Fibroblast of the aortic adventitia (primary cell): ENCODE measurements at regions not wholly inside any gene's neighbourhood (a gene's known extent, or its start where the extent isn't known, plus 50 kb on each side); places are given as distances from the start of the nearest gene placed in this dataset.

Experiments used
- DNase-seq: peaks from one replicate; pipeline ENCODE4 v3.0.0-alpha.2; 2010; ENCODE audit warnings: low read depth
- H3K4me3 ChIP-seq: 2 replicates; pipeline ENCODE4 v1.5.1; 2011; ENCODE audit warnings: low read depth, mild to moderate bottlenecking, control low read depth, low read length, moderate library complexity
- CTCF ChIP-seq: IDR thresholded peaks from 2 replicates; pipeline ENCODE4 v1.5.1; 2011; ENCODE audit warnings: mild to moderate bottlenecking, low read length, control low read depth, inconsistent platforms; ENCODE audit not compliant: insufficient read depth

GRCh38 chr18:73009691-73010090 is 141.9 kb upstream of the NETO1 start:
- TF ChIP-seq CTCF = no peak
- no peak for DNase-seq
- no peak overlapping the region for H3K4me3 ChIP-seq

- H3K4me3 ChIP-seq = no peak overlapping the region
- no peak for DNase-seq
- TF ChIP-seq CTCF = no peak
These were observed 140.1 kb upstream of the NETO1 start for GRCh38 chr18:73007915-73008308.

GRCh38 chr18:73007195-73007914 is 139.6 kb upstream of the NETO1 start:
- DNase-seq = no peak
- TF ChIP-seq CTCF = no peak
- H3K4me3 ChIP-seq = no peak overlapping the region

- no peak for TF ChIP-seq CTCF
- DNase-seq = no peak
- no peak overlapping the region for H3K4me3 ChIP-seq
These were observed 138.5 kb upstream of the NETO1 start for GRCh38 chr18:73006331-73006730.

GRCh38 chr18:73004260-73004659 is 136.5 kb upstream of the NETO1 start:
- TF ChIP-seq CTCF = no peak
- no peak for DNase-seq
- no peak overlapping the region for H3K4me3 ChIP-seq

GRCh38 chr18:72999971-73000607 is 132.3 kb upstream of the NETO1 start:
- TF ChIP-seq CTCF = no peak
- H3K4me3 ChIP-seq = no peak overlapping the region
- no peak for DNase-seq

- no peak overlapping the region for H3K4me3 ChIP-seq
- TF ChIP-seq CTCF = no peak
- no peak for DNase-seq
These were observed 127.8 kb upstream of the NETO1 start for GRCh38 chr18:72995558-72995957.
